Posterior cingulate gyrus (tissue), 11 donors: ENCODE measurements at regions not wholly inside any gene's neighbourhood (a gene's known extent, or its start where the extent isn't known, plus 50 kb on each side); places are given as distances from the start of the nearest gene placed in this dataset.

ENCODE experiments used
- DNase-seq, 10 donors: peaks; one replicate each; pipeline versions ENCODE4 v3.0.0 to v3.0.0-alpha.2; 2020 to 2021; ENCODE audit warnings: mixed read lengths in 3 of 10
- intact Hi-C: fragments of 100-400 bp; cut with DNase I; formaldehyde crosslinking; loops from one replicate; pipeline ENCODE4 v1.15.1; 2023

DNA sequence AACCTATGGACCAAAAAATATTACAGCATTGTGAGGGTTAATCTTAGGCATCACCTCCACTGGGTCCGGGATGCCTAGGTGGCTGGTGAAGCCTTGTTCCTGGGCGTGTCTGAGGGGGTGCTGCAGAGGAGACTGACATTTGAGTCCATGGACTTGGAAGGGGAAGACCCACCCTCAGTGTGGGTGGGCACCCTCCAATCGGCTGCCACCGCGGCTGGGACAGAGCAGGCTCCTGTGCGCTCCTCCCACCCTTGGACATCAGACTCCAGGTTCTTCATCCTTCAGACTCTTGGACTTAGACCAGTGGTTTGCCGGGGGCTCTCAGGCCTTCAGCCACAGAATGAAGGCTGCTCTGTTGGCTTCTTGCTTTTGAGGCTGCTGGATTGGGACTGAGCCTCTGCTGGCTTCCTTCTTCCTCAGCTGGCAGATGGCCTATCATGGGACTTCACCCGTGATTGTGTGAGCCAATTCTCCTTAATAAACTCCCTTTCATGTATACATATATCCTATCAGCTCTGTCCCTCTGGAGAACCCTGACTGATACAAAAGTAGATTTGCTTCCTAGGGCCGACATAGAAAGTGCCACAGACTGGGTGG lies 113.1 kb downstream of the TTLL2 start:
- DNase-seq, result no peak
- intact Hi-C loops, result no loop called here

DNA sequence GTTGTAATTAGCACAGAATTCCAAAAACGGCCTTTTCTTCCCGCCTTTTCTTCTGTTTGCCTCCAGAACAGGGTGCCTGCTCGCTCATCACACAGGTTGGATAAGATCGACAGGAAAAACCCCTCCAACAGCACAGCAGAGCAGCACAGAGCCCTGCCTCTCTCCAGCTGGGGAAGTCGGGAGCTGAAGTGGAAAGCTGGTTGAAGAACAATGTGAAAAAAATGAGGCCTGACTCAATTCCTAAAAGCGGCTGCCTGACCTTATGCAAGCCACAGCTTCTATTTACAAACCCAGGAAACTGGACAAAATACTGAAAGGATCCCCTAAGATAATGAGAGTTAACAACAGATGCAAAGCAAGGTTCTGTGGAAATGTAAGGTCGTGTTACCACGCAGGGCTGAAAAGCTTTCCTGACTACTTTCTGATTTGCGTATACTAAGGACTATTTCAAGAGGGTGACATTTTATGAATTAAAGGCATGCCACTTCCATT lies 116.9 kb downstream of the TTLL2 start:
- intact Hi-C loops, result no loop called here
- no peak for DNase-seq

DNA sequence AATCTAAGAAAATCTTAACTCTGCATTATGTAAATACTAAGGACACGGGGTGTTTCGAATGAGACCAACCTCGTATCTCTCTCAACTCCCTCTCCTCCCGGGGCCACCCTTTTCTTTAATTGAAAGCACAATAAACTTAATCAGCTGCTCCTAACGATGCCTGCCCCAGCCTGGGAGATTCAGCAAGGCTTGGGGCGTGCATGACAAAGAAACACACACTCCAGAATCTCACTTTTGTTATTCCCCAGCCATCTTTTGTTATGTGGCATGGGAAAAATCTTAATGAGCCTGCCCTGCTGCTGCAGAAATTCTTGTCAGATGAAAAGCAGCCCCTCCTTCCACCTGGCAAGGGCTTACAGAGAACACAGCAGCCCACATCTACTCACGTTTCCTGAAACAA lies 117.4 kb downstream of the TTLL2 start:
- intact Hi-C loops, result no loop called here
- DNase-seq, result no peak

DNA sequence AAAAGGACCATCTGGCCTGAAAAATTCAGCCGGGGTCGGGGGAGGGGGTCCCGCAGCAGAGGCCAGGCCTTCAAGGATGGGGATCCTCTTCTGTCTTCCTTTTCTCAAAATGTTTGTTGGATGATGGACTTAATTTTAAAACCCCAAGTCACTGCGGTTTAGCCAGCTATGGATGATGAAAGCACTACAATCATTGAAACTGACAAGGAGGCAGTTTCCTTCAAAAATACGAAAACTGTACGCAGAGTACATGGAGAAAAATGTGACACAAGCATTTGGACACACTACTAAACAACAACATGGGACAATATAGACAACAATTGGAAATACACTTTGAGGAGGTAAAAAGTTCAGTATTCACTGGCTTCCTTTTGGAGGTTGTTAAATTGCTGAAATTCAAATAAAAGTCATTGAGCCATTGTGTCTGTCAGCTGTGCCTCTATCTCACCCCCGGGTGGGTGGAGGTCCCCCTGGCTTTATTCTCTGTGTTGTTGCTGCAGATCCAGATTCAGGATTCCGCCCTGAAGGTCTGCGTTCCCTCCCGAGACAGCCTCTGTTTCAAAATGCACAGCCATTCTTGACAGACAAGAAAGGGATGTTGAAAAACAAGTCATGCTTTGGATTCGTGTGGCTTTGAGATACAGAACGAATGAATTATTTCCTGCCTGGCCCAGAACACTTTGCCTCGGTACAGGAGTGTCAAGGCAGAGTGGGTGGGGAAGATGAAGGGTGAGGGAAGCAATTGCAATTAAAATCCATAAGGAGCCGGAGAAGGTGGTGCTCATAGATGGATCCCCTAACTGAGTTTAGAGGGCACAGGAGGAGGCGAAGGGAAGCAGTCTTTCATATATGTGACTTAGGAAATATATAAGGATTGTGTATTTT lies 118.2 kb downstream of the TTLL2 start:
- no peak for DNase-seq
- intact Hi-C loops, result no loop called here

DNA sequence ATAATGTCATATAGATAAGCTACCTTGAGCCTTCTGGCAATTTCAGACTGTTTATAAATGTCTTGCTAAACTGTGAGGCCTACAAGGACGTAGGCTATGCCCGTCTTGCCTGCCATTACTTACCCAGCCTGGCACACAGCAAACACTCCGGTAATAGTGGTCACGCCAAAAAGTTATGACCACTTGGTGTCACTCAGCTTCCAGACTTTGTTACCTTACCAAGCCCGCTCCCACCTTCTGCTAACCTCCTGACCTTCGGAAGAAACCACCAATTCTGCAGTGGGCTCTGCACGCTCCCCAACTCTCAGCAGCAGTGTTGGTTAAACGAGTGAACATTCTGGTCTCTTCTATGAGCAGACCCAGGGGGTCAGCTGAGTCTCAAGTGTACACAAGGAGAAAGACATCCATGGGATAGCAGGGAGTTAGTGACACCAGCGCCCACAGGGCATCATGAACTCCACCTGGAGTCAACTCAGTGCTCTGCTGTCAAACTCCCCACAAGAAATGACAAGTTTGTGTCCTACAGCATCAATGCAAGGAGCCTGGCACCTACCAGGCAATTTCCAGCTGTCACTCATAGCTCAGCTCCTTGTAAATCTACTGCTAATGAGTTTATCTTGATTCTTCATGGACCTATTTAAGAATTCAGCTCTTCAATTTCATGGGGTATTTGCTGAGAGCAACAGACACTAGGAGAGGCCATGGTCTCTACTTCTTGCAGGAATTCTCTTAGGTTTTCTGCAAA lies 119.9 kb downstream of the TTLL2 start:
- no peak for DNase-seq
- intact Hi-C loops, result no loop called here

DNA sequence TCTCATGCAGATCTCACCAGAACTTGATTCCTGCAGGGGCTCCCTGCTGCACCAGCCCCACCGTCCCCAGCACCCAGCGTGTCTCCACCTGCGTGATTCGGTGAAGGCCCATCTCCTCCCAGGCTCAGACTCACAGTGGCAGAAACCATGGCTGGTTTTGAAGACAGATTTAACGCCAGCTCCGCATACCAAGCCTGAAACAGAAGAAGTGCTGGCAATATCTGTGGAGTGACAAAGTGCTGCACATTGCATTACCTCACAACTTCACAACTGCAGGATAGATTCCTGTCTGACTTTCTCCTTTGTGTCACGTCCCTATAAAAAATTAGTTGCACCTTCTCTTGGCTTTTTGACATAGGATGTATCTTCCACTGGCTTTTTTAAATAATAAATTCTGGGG lies 120.7 kb downstream of the TTLL2 start:
- intact Hi-C loops, result no loop called here
- DNase-seq, result no peak

DNA sequence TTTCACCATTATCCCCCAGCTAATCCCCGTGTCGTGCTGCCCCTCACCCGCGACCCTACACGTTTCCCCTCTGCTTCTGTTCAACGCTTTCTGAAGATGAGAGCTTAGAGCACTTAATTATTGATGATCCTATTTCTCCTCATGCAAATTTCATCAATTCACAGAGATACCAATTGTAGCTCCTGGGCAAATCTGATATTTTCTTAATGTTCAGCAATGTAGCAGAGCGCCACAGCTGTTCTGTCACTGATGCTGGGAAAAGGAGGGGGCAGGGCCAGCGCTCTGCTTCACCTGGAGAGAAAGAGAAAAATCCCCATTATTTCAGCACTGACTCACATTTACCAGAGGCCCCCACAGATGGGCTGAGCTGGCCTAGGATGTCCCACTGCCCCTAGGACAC lies 121.2 kb downstream of the TTLL2 start:
- DNase-seq, result no peak
- intact Hi-C loops, result no loop called here

DNA sequence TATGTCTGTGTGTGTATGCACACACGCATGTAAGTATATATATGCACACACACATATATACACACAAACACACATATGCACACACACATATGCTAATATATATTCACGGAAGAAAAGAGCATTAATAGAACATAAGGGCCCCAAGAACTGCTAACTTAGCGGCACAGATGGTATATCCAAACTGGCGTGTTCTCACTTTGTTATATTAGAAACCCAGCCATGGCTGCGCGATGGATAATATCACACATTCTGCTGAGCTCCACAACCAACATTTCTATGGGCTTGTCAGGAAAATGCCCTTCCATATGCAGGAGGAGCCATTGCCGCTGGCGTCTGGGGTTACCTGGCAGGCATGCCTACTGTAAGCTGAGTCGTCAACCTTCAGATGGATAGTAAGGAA lies 122.1 kb downstream of the TTLL2 start:
- no peak for DNase-seq
- intact Hi-C loops, result no loop called here

DNA sequence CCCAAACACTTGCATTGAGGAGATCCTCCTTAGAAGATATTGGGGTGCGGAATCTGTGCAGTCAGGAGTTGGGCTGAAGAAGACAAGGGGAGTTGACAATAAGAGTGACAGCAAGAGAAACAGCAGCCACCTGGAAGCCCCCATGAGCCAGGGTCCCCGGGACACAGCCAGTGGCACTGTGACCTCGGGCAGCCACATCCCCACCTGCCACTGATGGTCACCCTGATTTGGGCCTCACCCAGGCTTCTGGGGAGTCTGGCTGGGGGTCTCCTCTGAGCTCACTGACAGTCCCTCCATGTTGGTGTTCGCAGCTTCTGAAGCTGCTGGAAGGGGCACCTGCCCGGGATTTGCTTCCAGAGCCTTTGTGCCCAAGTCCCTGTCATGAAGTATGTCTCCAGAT lies 123.5 kb downstream of the TTLL2 start:
- DNase-seq, result no peak
- intact Hi-C loops, result no loop called here

DNA sequence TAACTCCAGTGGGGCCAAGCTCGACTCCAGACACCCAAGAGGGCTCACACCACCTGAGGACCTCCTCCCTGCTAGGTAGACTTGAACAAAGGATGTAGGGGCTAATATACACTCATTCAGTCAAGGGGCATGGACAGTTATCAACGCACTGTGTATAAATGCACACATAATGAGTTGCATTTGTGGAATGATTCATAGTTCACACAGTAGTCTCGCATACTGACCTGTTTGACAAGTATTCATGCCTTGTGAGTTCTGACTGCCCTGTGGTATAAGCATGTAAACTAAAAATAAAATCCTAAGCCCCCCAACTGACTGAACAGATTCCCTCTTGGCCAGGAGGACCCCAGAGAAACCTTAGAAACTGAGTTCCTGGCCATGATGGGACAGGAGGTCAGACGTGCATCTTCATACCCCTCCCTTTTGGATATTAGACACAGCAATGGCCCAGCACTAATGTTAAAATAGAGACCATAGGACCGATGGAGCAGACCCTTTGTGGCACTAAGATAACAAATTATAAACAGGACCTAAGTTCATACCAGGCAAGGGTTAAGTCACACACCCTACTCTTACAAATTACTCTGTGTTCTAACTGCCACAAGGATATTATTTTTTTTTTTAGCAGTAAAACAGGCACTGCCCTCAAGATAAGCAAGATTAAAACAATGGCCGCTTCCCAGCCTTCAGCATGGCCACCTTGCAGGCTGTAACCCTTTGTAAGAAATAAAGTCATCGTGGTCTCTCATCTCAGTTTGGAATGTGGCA lies 124.4 kb downstream of the TTLL2 start:
- DNase-seq, result no peak
- intact Hi-C loops, result no loop called here

DNA sequence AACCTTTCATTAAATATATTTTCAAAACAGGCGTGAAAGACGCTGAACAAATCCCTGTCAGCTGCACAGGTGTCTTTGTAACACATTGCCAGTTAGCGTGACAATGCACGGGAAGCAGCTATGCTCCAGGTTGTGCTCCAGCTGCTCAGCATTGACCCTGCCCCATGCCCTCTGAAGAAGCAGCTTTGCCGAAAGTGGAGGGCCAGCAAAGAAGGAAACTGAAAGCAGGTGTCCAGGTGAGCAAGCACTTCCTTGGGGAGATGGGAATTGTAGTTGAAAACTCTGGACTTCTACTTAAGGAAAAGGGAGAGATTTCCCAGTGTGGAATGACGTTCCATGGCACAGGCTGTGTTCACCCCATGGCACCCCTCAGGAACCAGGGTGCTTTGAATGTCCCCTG lies 125.7 kb downstream of the TTLL2 start:
- intact Hi-C loops, result no loop called here
- no peak for DNase-seq

DNA sequence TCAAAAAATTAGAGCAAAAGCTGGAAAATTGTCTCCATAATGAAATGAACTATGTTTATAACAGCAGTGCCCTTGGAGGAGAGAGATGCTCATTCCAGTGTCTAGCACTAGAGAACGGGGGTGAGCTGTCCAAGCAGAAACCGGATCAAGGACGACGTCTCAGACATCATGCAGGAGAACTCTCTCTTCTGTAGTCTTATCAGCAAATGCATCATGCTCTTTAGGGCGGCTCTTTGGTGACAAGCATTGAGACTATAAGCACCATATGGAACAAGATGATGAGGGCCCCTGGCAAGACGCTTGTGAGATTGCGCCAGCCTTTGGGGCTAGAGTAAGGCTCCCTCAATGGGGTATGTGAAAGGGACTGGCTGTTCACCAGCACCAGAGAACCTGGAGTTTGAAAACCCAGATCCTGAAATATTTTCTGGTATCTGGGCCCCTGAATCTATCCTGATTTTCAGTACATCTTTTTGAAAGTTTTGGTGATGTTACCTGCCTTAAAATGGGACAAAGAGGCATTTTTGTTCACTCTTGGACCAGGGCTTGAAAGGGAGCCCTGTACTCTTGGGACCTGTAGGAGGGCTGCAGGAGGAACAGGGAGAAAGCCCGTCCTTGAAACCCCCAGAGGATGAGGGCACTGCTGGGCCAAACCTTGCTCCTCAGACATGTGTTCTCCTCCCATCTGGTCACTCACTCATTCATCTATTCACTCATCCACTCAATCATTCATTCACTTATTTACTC lies 127.6 kb downstream of the TTLL2 start:
- intact Hi-C loops, result no loop called here

DNA sequence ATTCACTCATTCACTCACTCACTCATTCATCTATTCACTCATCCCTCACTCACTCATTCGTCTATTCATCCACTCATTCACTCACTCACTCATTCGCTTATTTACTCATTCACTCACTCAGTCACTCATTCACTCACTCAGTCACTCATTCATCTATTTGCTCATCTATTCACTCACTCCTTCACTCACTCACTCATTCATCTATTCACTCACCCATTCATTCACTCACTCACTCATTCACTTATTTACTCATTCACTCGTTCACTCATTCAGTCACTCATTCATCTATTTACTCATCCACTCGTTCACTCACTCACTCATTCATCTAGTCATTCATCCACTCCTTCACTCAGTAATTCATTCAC lies 128.2 kb downstream of the TTLL2 start:
- DNase-seq, result no peak
- intact Hi-C loops, result no loop called here

More for the DNA sequence above, 127.6 kb downstream of the TTLL2 start:
- DNase-seq, result no peak

DNA sequence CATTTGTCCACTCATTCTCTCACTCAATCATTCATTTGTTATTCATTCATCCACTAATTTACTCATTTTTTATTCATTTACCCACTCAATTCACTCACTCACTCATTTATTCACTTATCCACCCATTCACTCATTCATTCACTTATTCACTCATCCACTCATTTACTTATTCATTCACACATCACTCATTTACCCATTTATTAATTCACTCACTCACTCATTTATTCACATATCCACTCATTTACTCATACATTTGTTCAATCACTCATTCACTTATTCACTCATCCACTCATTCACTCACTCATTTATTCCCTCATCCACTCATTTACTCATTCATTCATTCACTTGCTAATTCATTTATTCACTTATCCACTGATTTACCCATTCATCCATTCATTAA lies 129.1 kb downstream of the TTLL2 start:
- intact Hi-C loops, result no loop called here
- DNase-seq, result no peak

DNA sequence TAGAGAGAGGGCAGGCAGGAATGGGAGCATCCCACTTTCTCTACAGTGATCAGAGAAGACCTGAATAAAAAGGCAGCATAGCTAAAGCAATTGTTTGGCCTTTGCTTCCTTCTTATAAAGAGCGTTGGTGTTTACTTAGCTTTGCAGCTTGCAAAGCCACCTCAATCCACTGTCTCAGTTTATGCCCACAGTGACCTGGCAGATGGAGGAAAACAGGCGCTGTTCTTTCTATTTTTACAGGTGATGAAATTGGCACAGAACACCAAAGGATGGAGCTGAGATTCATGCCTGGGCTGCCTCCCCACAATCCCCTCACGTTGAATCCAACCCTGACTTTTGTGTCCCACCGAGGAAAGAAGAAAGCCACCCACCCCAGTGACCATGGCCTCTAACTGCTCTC lies 130.5 kb downstream of the TTLL2 start:
- intact Hi-C loops, result no loop called here

DNA sequence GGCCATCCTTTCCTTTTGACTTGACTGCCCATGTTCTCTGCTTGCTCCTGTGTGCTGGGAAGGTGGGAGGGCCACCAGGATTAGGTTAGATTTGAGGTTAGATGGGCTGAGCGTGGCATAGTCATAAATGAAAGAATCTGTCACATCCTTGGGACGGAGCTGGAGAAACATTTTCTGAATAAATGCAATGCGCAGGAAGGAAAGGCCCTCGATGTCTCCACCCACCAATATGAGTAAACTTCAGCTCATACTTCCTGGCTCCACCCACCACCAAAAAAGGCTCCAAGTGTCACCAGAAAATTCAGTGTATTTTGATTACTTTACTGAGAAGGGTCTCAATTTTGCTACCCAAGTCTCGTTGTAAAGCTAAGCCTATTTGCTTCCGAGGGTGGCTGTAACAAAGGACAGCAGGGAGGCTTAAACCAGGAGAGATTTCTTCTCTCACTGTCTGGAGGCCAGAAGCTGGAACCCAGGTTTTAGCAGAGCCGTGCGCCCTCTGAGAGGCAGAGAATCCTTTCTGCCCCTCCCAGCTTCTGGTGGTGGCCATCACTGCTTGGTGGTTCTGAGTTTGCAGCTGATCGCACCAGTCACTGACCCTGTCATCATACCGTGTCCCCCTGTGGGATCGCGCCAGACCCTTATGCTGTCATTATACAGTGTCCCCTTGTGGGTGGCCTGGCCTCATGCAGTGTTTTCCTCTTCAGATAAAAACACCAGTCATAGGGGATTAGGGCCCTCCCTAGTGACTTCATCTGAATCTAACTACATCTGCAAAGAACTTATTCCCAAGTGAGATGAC lies 137.8 kb downstream of the TTLL2 start:
- intact Hi-C loops, result no loop called here
- no peak for DNase-seq

More for the DNA sequence above, 130.5 kb downstream of the TTLL2 start:
- DNase-seq, result no peak

DNA sequence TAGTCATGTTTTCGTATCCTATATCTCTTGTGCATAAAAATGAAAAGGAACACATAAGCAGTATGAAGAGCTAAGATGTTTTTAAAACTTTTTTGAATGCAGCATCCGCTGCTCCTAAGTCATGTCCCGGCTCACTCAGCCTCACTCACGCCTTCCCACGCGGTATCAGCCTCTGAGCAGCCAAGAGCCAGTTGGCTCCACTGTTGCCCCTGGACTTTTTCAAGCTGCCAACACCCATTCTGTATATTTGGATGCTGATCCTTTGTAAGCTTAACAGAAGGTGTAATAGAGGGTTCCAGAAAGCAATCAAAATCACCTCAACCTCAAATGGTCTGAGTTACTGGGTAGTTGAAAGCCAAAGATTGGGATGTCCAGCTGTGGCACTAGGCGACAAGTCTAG lies 139.3 kb downstream of the TTLL2 start:
- intact Hi-C loops, result no loop called here
- no peak for DNase-seq

DNA sequence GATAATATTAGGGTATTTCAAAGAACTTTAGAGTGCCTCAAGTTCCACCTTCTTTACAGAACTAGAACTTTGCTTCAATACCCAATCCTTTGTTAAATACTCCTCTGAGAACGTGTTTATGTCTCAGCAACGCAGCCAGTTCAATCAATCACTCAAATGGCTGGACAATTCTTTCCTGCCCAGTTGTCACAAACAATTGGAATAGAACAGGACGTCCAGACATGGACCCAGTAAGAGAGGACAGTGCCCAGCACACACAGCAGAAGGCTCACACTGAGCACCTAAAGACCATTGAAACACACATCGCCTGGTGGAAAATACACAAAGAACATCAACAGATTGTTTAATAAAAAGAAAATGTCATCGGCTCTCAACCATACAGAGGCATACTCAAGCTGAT lies 140.6 kb downstream of the TTLL2 start:
- intact Hi-C loops, result no loop called here
- no peak for DNase-seq

DNA sequence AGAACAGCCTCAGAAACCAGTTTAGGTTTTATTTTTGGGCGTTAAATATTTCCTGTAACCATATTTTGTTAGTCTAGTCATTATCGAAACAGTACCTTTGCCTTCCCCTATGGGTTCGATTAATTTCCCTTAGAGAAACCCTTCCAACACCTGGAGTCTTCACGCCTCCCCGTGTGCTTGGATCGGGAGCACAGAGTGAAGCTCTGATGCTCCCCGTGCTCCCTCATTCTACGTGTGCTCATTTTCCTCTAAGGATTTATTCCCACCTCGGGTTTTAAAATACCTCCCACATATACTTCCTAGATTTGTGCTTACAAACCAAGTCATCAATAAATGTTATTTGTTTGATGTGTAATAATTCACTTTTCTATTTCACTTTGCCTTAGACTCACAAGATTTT lies 142.4 kb downstream of the TTLL2 start:
- intact Hi-C loops, result no loop called here

More for the DNA sequence above, 142.4 kb downstream of the TTLL2 start:
- DNase-seq, result no peak
